Ishikawa (cell line): ENCODE measurements at regions not wholly inside any gene's neighbourhood (a gene's known extent, or its start where the extent isn't known, plus 50 kb on each side); places are given as distances from the start of the nearest gene placed in this dataset.

ENCODE experiments used
- CEBPB ChIP-seq: IDR thresholded peaks from 2 replicates; pipeline ENCODE4 v1.6.1; 2012
- CREB1 ChIP-seq: IDR thresholded peaks from 2 replicates; pipeline ENCODE4 v1.6.1; 2012; ENCODE audit warnings: low read depth
- EGR1 ChIP-seq: IDR thresholded peaks from 2 replicates; pipeline ENCODE4 v1.6.1; 2012
- EP300 ChIP-seq: IDR thresholded peaks from 2 replicates; pipeline ENCODE4 v1.6.1; 2012; ENCODE audit warnings: borderline replicate concordance
- FOXM1 ChIP-seq: IDR thresholded peaks from 2 replicates; pipeline ENCODE4 v1.6.1; 2012; ENCODE audit warnings: low read depth, borderline replicate concordance
- MAX ChIP-seq: IDR thresholded peaks from 2 replicates; pipeline ENCODE4 v1.6.1; 2012
- NFIC ChIP-seq: IDR thresholded peaks from 2 replicates; pipeline ENCODE4 v1.6.1; 2012
- RAD21 ChIP-seq: IDR thresholded peaks from 2 replicates; pipeline ENCODE4 v1.6.1; 2012; ENCODE audit warnings: low read depth
- REST ChIP-seq: IDR thresholded peaks from 2 replicates; pipeline ENCODE4 v1.6.1; 2012; ENCODE audit warnings: low read depth, mild to moderate bottlenecking
- TAF1 ChIP-seq: IDR thresholded peaks from 2 replicates; pipeline ENCODE4 v1.6.1; 2012; ENCODE audit warnings: low read depth, mild to moderate bottlenecking
- TCF12 ChIP-seq: IDR thresholded peaks from 2 replicates; pipeline ENCODE4 v1.6.1; 2012; ENCODE audit warnings: low read depth
- TEAD4 ChIP-seq: IDR thresholded peaks from 2 replicates; pipeline ENCODE4 v1.6.1; 2012
- YY1 ChIP-seq: IDR thresholded peaks from 2 replicates; pipeline ENCODE4 v1.6.1; 2012; ENCODE audit warnings: low read depth
- ZBTB7A ChIP-seq: IDR thresholded peaks from 2 replicates; pipeline ENCODE4 v1.6.1; 2012; ENCODE audit warnings: low read depth
- TF ChIP-seq, protein P1 (sequence below): IDR thresholded peaks from 2 replicates; pipeline ENCODE4 v1.6.1; 2012

DNA sequence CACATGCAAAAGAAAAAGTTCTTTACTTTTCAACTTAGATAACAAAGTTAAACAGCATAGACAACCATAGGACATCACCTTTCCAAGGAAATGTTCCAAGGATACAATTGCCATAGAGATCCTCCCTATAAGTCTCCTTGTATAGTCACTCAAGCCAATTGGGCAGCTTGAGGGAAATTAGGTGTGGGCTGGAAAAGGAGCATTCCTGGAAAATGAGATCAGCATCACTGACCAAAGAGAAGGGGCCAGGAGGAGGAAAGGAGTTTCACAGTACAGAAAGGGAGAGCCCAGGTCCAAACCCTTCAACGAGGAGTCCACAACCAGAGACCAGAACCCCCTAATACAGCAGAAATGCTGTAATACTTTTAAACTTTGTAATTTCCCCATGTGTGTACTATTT, 91.5 kb upstream of the PPARGC1A start:
- TF ChIP-seq EP300 (no peak), FOXM1 (no peak), TEAD4 (peak; percentile 69)

GRCh38 chr4:23979534-23979933, 89.7 kb upstream of the PPARGC1A start:
- TF ChIP-seq FOXM1, result no peak
- no peak for TF ChIP-seq CREB1
- TF ChIP-seq ZBTB7A, result no peak
- TF ChIP-seq TEAD4, result no peak
- TF ChIP-seq TCF12, result no peak
- no peak for TF ChIP-seq CEBPB
- TF ChIP-seq TAF1, result no peak
- no peak for TF ChIP-seq REST
- TF ChIP-seq NFIC, result no peak
- TF ChIP-seq MAX, result no peak
- TF ChIP-seq EP300, result no peak
- no peak for TF ChIP-seq RAD21
- TF ChIP-seq EGR1, result no peak
- TF ChIP-seq, protein P1, sequence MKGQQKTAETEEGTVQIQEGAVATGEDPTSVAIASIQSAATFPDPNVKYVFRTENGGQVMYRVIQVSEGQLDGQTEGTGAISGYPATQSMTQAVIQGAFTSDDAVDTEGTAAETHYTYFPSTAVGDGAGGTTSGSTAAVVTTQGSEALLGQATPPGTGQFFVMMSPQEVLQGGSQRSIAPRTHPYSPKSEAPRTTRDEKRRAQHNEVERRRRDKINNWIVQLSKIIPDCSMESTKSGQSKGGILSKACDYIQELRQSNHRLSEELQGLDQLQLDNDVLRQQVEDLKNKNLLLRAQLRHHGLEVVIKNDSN, result no peak
- no peak for TF ChIP-seq YY1

- TF ChIP-seq CEBPB, result no peak
- TF ChIP-seq TAF1, result no peak
These were observed 88.2 kb upstream of the PPARGC1A start for GRCh38 chr4:23978002-23978401.

- TF ChIP-seq EGR1, result no peak
- no peak for TF ChIP-seq EP300
- TF ChIP-seq TCF12, result no peak
- TF ChIP-seq RAD21, result no peak
- TF ChIP-seq REST, result no peak
- no peak for TF ChIP-seq CEBPB
- TF ChIP-seq NFIC, result no peak
These were observed 86.6 kb upstream of the PPARGC1A start for GRCh38 chr4:23976423-23976822.

- TF ChIP-seq MAX, result no peak
- no peak for TF ChIP-seq RAD21
- no peak for TF ChIP-seq EGR1
- no peak for TF ChIP-seq FOXM1
These were observed 83.5 kb upstream of the PPARGC1A start for GRCh38 chr4:23973308-23973855.

DNA sequence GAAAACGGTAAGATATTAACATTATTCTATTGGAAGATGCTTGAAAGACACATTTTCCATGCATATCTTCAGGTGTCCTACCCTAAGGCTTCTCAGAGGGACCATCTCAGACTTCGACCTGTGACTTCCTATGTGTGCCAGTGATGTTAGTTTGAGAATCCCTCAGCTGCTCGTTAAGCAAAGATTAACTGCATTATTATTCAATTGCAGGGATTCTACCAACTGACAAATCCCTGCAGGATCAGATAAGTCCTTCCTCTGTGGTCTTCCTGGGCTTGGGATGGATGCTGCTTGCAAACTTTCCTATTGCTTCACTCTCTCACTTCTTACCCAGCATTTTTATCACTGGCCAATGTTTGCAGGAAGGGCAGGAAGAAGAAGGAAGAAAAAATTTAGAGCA, 83.0 kb upstream of the PPARGC1A start:
- TF ChIP-seq NFIC (no peak), CREB1 (no peak), REST (no peak), TAF1 (no peak), FOXM1 (no peak), MAX (no peak), TEAD4 (no peak), EP300 (no peak), TCF12 (no peak), RAD21 (no peak), EGR1 (no peak), CEBPB (no peak)
- TF ChIP-seq, protein P1, result no peak
